NT2/D1 (cell line): ENCODE measurements at regions not wholly inside any gene's neighbourhood (a gene's known extent, or its start where the extent isn't known, plus 50 kb on each side); places are given as distances from the start of the nearest gene placed in this dataset.

Experiments
- YY1 ChIP-seq: IDR thresholded peaks from 2 replicates; pipeline ENCODE4 v1.6.1; 2011; ENCODE audit not compliant: insufficient read length, insufficient read depth
- ZNF274 ChIP-seq: IDR thresholded peaks from 2 replicates; pipeline ENCODE4 v1.6.1; 2011; ENCODE audit warnings: mild to moderate bottlenecking, low read depth, low read length

- TF ChIP-seq YY1 = no peak
- no peak for TF ChIP-seq ZNF274
Observed at GRCh38 chr11:56910046-56910773, 78.5 kb upstream of the OR5AK2 start.
